Left cardiac atrium (tissue), 4 donors: ENCODE measurements at regions not wholly inside any gene's neighbourhood (a gene's known extent, or its start where the extent isn't known, plus 50 kb on each side); places are given as distances from the start of the nearest gene placed in this dataset.
"Not testable (repeated sequence)": the region's sequence is repeated elsewhere in the genome, so short reads cannot be mapped to it uniquely, and the experiment has no call there.

Experiments used
- ATAC-seq, 2 donors: fragments of 200-7000 bp; cut with Tn5 transposase; one replicate each; pipeline ENCODE4 v1.9.1; 2020; ENCODE audit warnings: mild to moderate bottlenecking in 2 of 2, moderate library complexity in 2 of 2
- DNase-seq: peaks from one replicate; pipeline ENCODE4 v3.0.0-alpha.2; 2020
- intact Hi-C, 2 donors: fragments of 100-400 bp; cut with DNase I; formaldehyde crosslinking; loops; one replicate each; pipeline versions ENCODE4 v1.14.1 to v1.15.1; 2022 to 2023
- donor health status: DM: no; HTN: yes; CAD: no.
- donor health status: DM: no; HTN: yes; CAD: no; lungs with severe emphysema.
- donor health status: DM: yes; HTN: yes; CAD: no.
- donor health status: Dilated cardiomyopathy.

- intact Hi-C loops, result no loop called here
- no peak for DNase-seq
- no peak for ATAC-seq
These were observed 57.4 kb upstream of the ACBD5 start for GRCh38 chr10:27297844-27298521.

DNA sequence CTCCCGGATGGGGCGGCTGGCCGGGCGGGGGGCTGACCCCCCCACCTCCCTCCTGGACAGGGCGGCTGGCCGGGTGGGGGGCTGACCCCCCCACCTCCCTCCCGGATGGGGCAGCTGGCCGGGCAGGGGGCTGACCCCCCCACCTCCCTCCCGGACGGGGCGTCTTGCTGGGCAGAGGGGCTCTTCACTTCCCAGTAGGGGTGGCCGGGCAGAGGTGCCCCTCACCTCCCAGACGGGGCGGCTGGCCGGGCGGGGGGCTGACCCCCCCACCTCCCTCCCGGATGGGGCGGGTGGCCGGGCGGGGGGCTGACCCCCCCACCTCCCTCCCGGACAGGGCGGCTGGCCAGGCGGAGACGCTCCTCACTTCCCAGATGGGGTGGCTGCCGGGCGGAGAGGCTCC is 55.7 kb upstream of the ACBD5 start:
- intact Hi-C loops, DNase-seq, ATAC-seq: not testable (repeated sequence)

- ATAC-seq, intact Hi-C loops, DNase-seq: not testable (repeated sequence)
These were observed 50.8 kb upstream of the ACBD5 start for GRCh38 chr10:27291253-27291895.
